ENCODE measurements at regions not wholly inside any gene's neighbourhood (a gene's known extent, or its start where the extent isn't known, plus 50 kb on each side); places are given as distances from the start of the nearest gene placed in this dataset.

GRCh38 chrX:140918398-140919038, 83.9 kb upstream of the SPANXB1 start:
- TF ChIP-seq CTCF (conservative IDR thresholded peaks at IDR 0.05; ENCODE audit: low read length) = peak; percentile 87
- no peak for TF ChIP-seq EZH2phosphoT487 (IDR thresholded peaks at IDR 0.05; ENCODE audit: borderline replicate concordance, low read depth, low read length)

All from OCI-LY7 (cell line).